GM08714 (cell line): ENCODE measurements at regions not wholly inside any gene's neighbourhood (a gene's known extent, or its start where the extent isn't known, plus 50 kb on each side); places are given as distances from the start of the nearest gene placed in this dataset.
"Not testable (repeated sequence)": the region's sequence is repeated elsewhere in the genome, so short reads cannot be mapped to it uniquely, and the experiment has no call there.

Experiments used
- H3K4me3 ChIP-seq: fragments of 200-500 bp; sonication (Bioruptor generic); 2 replicates; pipeline ENCODE4 v1.5.1; 2014; ENCODE audit warnings: mild to moderate bottlenecking, low read length, inconsistent platforms
- ZNF274 ChIP-seq: IDR thresholded peaks from 2 replicates; pipeline ENCODE4 v1.6.1; 2012; ENCODE audit warnings: mild to moderate bottlenecking, low read depth, low read length

- no peak for TF ChIP-seq ZNF274
- no peak overlapping the region for H3K4me3 ChIP-seq
Observed at GRCh38 chr15:96123028-96123400, 207.5 kb upstream of the NR2F2 start.

GRCh38 chr15:96123630-96124187 lies 206.8 kb upstream of the NR2F2 start:
- no peak overlapping the region for H3K4me3 ChIP-seq
- no peak for TF ChIP-seq ZNF274

GRCh38 chr15:96124436-96124835 lies 206.1 kb upstream of the NR2F2 start:
- TF ChIP-seq ZNF274 = no peak

GRCh38 chr15:96125721-96126415 lies 204.6 kb upstream of the NR2F2 start:
- H3K4me3 ChIP-seq = no peak overlapping the region
- no peak for TF ChIP-seq ZNF274

More at GRCh38 chr15:96124436-96124835, 206.1 kb upstream of the NR2F2 start:
- H3K4me3 ChIP-seq = no peak overlapping the region

GRCh38 chr15:96126859-96127258 lies 203.6 kb upstream of the NR2F2 start:
- TF ChIP-seq ZNF274 = no peak
- H3K4me3 ChIP-seq = no peak overlapping the region

- no peak for TF ChIP-seq ZNF274
- no peak overlapping the region for H3K4me3 ChIP-seq
Observed at GRCh38 chr15:96130734-96131133, 199.8 kb upstream of the NR2F2 start.

- no peak for TF ChIP-seq ZNF274
- H3K4me3 ChIP-seq = no peak overlapping the region
Observed at GRCh38 chr15:96132126-96132525, 198.4 kb upstream of the NR2F2 start.

- H3K4me3 ChIP-seq = no peak overlapping the region
- no peak for TF ChIP-seq ZNF274
Observed at GRCh38 chr15:96135166-96136093, 195.1 kb upstream of the NR2F2 start.

GRCh38 chr15:96138985-96139384 lies 191.5 kb upstream of the NR2F2 start:
- no peak overlapping the region for H3K4me3 ChIP-seq
- no peak for TF ChIP-seq ZNF274

- no peak overlapping the region for H3K4me3 ChIP-seq
- no peak for TF ChIP-seq ZNF274
Observed at GRCh38 chr15:96142498-96142897, 188.0 kb upstream of the NR2F2 start.

GRCh38 chr15:96144734-96145133 lies 185.8 kb upstream of the NR2F2 start:
- no peak overlapping the region for H3K4me3 ChIP-seq
- TF ChIP-seq ZNF274 = no peak

GRCh38 chr15:96146726-96147125 lies 183.8 kb upstream of the NR2F2 start:
- no peak for TF ChIP-seq ZNF274
- no peak overlapping the region for H3K4me3 ChIP-seq

- H3K4me3 ChIP-seq = no peak overlapping the region
- no peak for TF ChIP-seq ZNF274
Observed at GRCh38 chr15:96147267-96147666, 183.2 kb upstream of the NR2F2 start.

GRCh38 chr15:96150254-96150653 lies 180.2 kb upstream of the NR2F2 start:
- no peak overlapping the region for H3K4me3 ChIP-seq
- TF ChIP-seq ZNF274 = no peak

- H3K4me3 ChIP-seq = not testable (repeated sequence)
Observed at GRCh38 chr15:96151749-96152148, 178.8 kb upstream of the NR2F2 start.

GRCh38 chr15:96153929-96154328 lies 176.6 kb upstream of the NR2F2 start:
- no peak for TF ChIP-seq ZNF274
- H3K4me3 ChIP-seq = no peak overlapping the region
